ENCODE measurements at regions not wholly inside any gene's neighbourhood (a gene's known extent, or its start where the extent isn't known, plus 50 kb on each side); places are given as distances from the start of the nearest gene placed in this dataset.

GRCh38 chr5:73268826-73269225 is 95.8 kb downstream of the TMEM174 start:
- H3K4me3 ChIP-seq (ENCODE audit: low read length): no peak overlapping the region
- DNase-seq (ENCODE audit: low read depth): peak; percentile 79
- TF ChIP-seq, protein P1, sequence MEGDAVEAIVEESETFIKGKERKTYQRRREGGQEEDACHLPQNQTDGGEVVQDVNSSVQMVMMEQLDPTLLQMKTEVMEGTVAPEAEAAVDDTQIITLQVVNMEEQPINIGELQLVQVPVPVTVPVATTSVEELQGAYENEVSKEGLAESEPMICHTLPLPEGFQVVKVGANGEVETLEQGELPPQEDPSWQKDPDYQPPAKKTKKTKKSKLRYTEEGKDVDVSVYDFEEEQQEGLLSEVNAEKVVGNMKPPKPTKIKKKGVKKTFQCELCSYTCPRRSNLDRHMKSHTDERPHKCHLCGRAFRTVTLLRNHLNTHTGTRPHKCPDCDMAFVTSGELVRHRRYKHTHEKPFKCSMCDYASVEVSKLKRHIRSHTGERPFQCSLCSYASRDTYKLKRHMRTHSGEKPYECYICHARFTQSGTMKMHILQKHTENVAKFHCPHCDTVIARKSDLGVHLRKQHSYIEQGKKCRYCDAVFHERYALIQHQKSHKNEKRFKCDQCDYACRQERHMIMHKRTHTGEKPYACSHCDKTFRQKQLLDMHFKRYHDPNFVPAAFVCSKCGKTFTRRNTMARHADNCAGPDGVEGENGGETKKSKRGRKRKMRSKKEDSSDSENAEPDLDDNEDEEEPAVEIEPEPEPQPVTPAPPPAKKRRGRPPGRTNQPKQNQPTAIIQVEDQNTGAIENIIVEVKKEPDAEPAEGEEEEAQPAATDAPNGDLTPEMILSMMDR (IDR thresholded peaks at IDR 0.05; ENCODE audit: insufficient read depth, low read depth, low read length, missing control alignments): no peak

GRCh38 chr5:73267766-73268435 is 94.9 kb downstream of the TMEM174 start:
- H3K4me3 ChIP-seq (ENCODE audit: low read length): no peak overlapping the region
- DNase-seq (ENCODE audit: low read depth): no peak
- TF ChIP-seq, protein P1 (IDR thresholded peaks at IDR 0.05; ENCODE audit: insufficient read depth, low read depth, low read length, missing control alignments): no peak

- DNase-seq (ENCODE audit: low read depth): no peak
- TF ChIP-seq, protein P1 (IDR thresholded peaks at IDR 0.05; ENCODE audit: insufficient read depth, low read depth, low read length, missing control alignments): no peak
- H3K4me3 ChIP-seq (ENCODE audit: low read length): no peak overlapping the region
Observed at GRCh38 chr5:73266925-73267765, 94.2 kb downstream of the TMEM174 start.

- no peak overlapping the region for H3K4me3 ChIP-seq (ENCODE audit: low read length)
- TF ChIP-seq, protein P1 (IDR thresholded peaks at IDR 0.05; ENCODE audit: insufficient read depth, low read depth, low read length, missing control alignments): no peak
- DNase-seq (ENCODE audit: low read depth): no peak
Observed at GRCh38 chr5:73266176-73266738, 93.3 kb downstream of the TMEM174 start.

GRCh38 chr5:73265641-73266040 is 92.6 kb downstream of the TMEM174 start:
- TF ChIP-seq, protein P1 (IDR thresholded peaks at IDR 0.05; ENCODE audit: insufficient read depth, low read depth, low read length, missing control alignments): no peak
- DNase-seq (ENCODE audit: low read depth): no peak
- H3K4me3 ChIP-seq (ENCODE audit: low read length): no peak overlapping the region

- DNase-seq (ENCODE audit: low read depth): no peak
- TF ChIP-seq, protein P1 (IDR thresholded peaks at IDR 0.05; ENCODE audit: insufficient read depth, low read depth, low read length, missing control alignments): no peak
Observed at GRCh38 chr5:73264631-73265030, 91.6 kb downstream of the TMEM174 start.

More at GRCh38 chr5:73264631-73265030, 91.6 kb downstream of the TMEM174 start:
- no peak overlapping the region for H3K4me3 ChIP-seq (ENCODE audit: low read length)
